GM19035 (cell line): ENCODE measurements at regions not wholly inside any gene's neighbourhood (a gene's known extent, or its start where the extent isn't known, plus 50 kb on each side); places are given as distances from the start of the nearest gene placed in this dataset.
"Not testable (repeated sequence)": the region's sequence is repeated elsewhere in the genome, so short reads cannot be mapped to it uniquely, and the experiment has no call there.

Experiments used
- ATAC-seq: cut with Tn5 transposase; IDR thresholded peaks from one replicate; pipeline ENCODE4 v1.9.1; 2021; ENCODE audit not compliant: unreplicated experiment

- no peak for ATAC-seq
Observed at GRCh38 chr20:48339190-48339985, 488.4 kb downstream of the PREX1 start.

- no peak for ATAC-seq
Observed at GRCh38 chr20:48338717-48339116, 489.1 kb downstream of the PREX1 start.

- ATAC-seq, result no peak
Observed at GRCh38 chr20:48336597-48336996, 491.2 kb downstream of the PREX1 start.

- no peak for ATAC-seq
Observed at GRCh38 chr20:48335308-48336050, 492.3 kb downstream of the PREX1 start.

GRCh38 chr20:48333707-48334106, 494.1 kb downstream of the PREX1 start:
- no peak for ATAC-seq

GRCh38 chr20:48332555-48332954, 495.2 kb downstream of the PREX1 start:
- no peak for ATAC-seq

- ATAC-seq, result no peak
Observed at GRCh38 chr20:48331518-48332286, 496.1 kb downstream of the PREX1 start.

GRCh38 chr20:48329676-48330664, 497.8 kb downstream of the PREX1 start:
- ATAC-seq, result no peak

GRCh38 chr20:48329031-48329615, 498.7 kb downstream of the PREX1 start:
- no peak for ATAC-seq

GRCh38 chr20:48327848-48328247, 500.0 kb downstream of the PREX1 start:
- not testable (repeated sequence) for ATAC-seq

GRCh38 chr20:48326868-48327267, 500.9 kb downstream of the PREX1 start:
- ATAC-seq, result no peak

- ATAC-seq, result no peak
Observed at GRCh38 chr20:48326434-48326691, 501.4 kb downstream of the PREX1 start.

- no peak for ATAC-seq
Observed at GRCh38 chr20:48325656-48326433, 502.0 kb downstream of the PREX1 start.

- no peak for ATAC-seq
Observed at GRCh38 chr20:48324744-48325143, 503.1 kb downstream of the PREX1 start.

- no peak for ATAC-seq
Observed at GRCh38 chr20:48321271-48321670, 506.5 kb downstream of the PREX1 start.

GRCh38 chr20:48319943-48320584, 507.7 kb downstream of the PREX1 start:
- no peak for ATAC-seq

GRCh38 chr20:48317578-48317977, 510.2 kb downstream of the PREX1 start:
- no peak for ATAC-seq

- ATAC-seq, result no peak
Observed at GRCh38 chr20:48314925-48315592, 512.7 kb downstream of the PREX1 start.
